Astrocyte (in vitro differentiated cells and primary cell): ENCODE measurements at regions not wholly inside any gene's neighbourhood (a gene's known extent, or its start where the extent isn't known, plus 50 kb on each side); places are given as distances from the start of the nearest gene placed in this dataset.

ENCODE experiments used
- DNase-seq: peaks from one replicate; pipeline ENCODE4 v3.0.0-alpha.2; 2010; ENCODE audit warnings: low read depth
- FAIRE-seq: peaks from 2 replicates; lab custom pipeline; 2011; peaks lifted over from hg19 to GRCh38; lab: Jason Lieb, UNC
- H2AFZ ChIP-seq: 2 replicates; pipeline ENCODE4 v1.6.0; 2012; ENCODE audit warnings: low read depth, low read length, inconsistent platforms
- H3K27ac ChIP-seq: 2 replicates; pipeline ENCODE4 v1.5.1; 2011; ENCODE audit warnings: low read depth, low read length, inconsistent platforms
- H3K27me3 ChIP-seq: 2 replicates; pipeline ENCODE4 v1.6.0; 2011; ENCODE audit warnings: low read length, inconsistent platforms; ENCODE audit not compliant: insufficient read depth
- H3K36me3 ChIP-seq: 2 replicates; pipeline ENCODE4 v1.5.1; 2011; ENCODE audit warnings: low read length, inconsistent platforms; ENCODE audit not compliant: insufficient read depth
- H3K4me1 ChIP-seq: 2 replicates; pipeline ENCODE4 v1.5.1; 2011; ENCODE audit warnings: low read length, inconsistent platforms; ENCODE audit not compliant: insufficient read depth
- H3K4me2 ChIP-seq: 2 replicates; pipeline ENCODE4 v1.6.0; 2012; ENCODE audit warnings: low read length, inconsistent platforms
- H3K4me3 ChIP-seq: 2 replicates; pipeline ENCODE4 v1.5.1; 2011; ENCODE audit warnings: low read depth, mild to moderate bottlenecking, low read length, inconsistent platforms; ENCODE audit not compliant: insufficient read depth
- H3K79me2 ChIP-seq: 2 replicates; pipeline ENCODE4 v1.6.0; 2012; ENCODE audit warnings: mild to moderate bottlenecking, low read length, inconsistent platforms; ENCODE audit not compliant: insufficient read depth
- H3K9ac ChIP-seq: 2 replicates; pipeline ENCODE4 v1.6.0; 2012; ENCODE audit warnings: mild to moderate bottlenecking, low read length, inconsistent platforms
- H3K9me3 ChIP-seq: 2 replicates; pipeline ENCODE4 v1.5.1; 2012; ENCODE audit warnings: low read depth, mild to moderate bottlenecking, low read length, inconsistent platforms; ENCODE audit not compliant: insufficient read depth
- H4K20me1 ChIP-seq: 2 replicates; pipeline ENCODE4 v1.6.0; 2012; ENCODE audit warnings: low read length, inconsistent platforms; ENCODE audit not compliant: insufficient read depth
- H3K27ac Mint-ChIP-seq: one replicate; pipeline ENCODE4 v1.8.0; 2021; ENCODE audit warnings: mild to moderate bottlenecking, mixed read lengths; ENCODE audit not compliant: unreplicated experiment
- H3K27me3 Mint-ChIP-seq: one replicate; pipeline ENCODE4 v1.8.0; 2021; ENCODE audit warnings: low read depth, mixed read lengths; ENCODE audit not compliant: unreplicated experiment
- H3K36me3 Mint-ChIP-seq: one replicate; pipeline ENCODE4 v1.8.0; 2021; ENCODE audit warnings: low read depth, mixed read lengths; ENCODE audit not compliant: unreplicated experiment
- H3K4me1 Mint-ChIP-seq: one replicate; pipeline ENCODE4 v1.8.0; 2021; ENCODE audit warnings: low read depth, mixed read lengths; ENCODE audit not compliant: unreplicated experiment
- H3K4me3 Mint-ChIP-seq: one replicate; pipeline ENCODE4 v1.8.0; 2021; ENCODE audit warnings: mild to moderate bottlenecking, moderate library complexity, mixed read lengths; ENCODE audit not compliant: unreplicated experiment
- H3K9me3 Mint-ChIP-seq: one replicate; pipeline ENCODE4 v1.8.0; 2021; ENCODE audit warnings: mild to moderate bottlenecking, mixed read lengths; ENCODE audit not compliant: unreplicated experiment
- CTCF ChIP-seq: IDR thresholded peaks from 2 replicates; pipeline ENCODE4 v1.5.1; 2011; ENCODE audit warnings: low read depth, mild to moderate bottlenecking, inconsistent platforms, low read length, moderate library complexity; ENCODE audit not compliant: insufficient read depth
- EZH2 ChIP-seq: IDR thresholded peaks from 2 replicates; pipeline ENCODE4 v1.6.1; 2012; ENCODE audit warnings: mild to moderate bottlenecking, low read length, inconsistent platforms; ENCODE audit not compliant: insufficient read depth

GRCh38 chr18:78208461-78208860 is 771.2 kb upstream of the SALL3 start:
- no peak for FAIRE-seq
- Histone ChIP-seq H3K79me2 (no peaks in the 10 kb centered on the region), H3K27ac (no peak overlapping the region), H3K9me3 (peaks cover 6% of the 10 kb centered on the region), H3K4me1 (no peaks in the 10 kb centered on the region), H3K4me3 (no peak overlapping the region), H4K20me1 (no peaks in the 10 kb centered on the region), H3K27me3 (no peaks in the 10 kb centered on the region), H3K36me3 (no peaks in the 10 kb centered on the region), H2AFZ (no peak overlapping the region), H3K4me2 (no peak overlapping the region), H3K9ac (no peak overlapping the region)
- Mint-ChIP-seq H3K4me3 (no peak overlapping the region), H3K9me3 (peaks cover 8% of the 10 kb centered on the region), H3K36me3 (no peaks in the 10 kb centered on the region), H3K27ac (no peak overlapping the region), H3K4me1 (no peaks in the 10 kb centered on the region), H3K27me3 (no peaks in the 10 kb centered on the region)
- no peak for TF ChIP-seq CTCF
- no peak for TF ChIP-seq EZH2
- no peak for DNase-seq

GRCh38 chr18:78213361-78213994 is 766.1 kb upstream of the SALL3 start:
- peaks cover 8% of the 10 kb centered on the region for H3K9me3 ChIP-seq
- no peaks in the 10 kb centered on the region for H3K27me3 Mint-ChIP-seq
- no peak overlapping the region for H3K4me3 ChIP-seq
- no peak overlapping the region for H3K27ac Mint-ChIP-seq
- H3K4me1 Mint-ChIP-seq = no peaks in the 10 kb centered on the region
- peaks cover 11% of the 10 kb centered on the region for H3K9me3 Mint-ChIP-seq
- H3K4me1 ChIP-seq = no peaks in the 10 kb centered on the region
- no peak overlapping the region for H3K27ac ChIP-seq
- no peaks in the 10 kb centered on the region for H3K79me2 ChIP-seq
- no peak for TF ChIP-seq CTCF
- TF ChIP-seq EZH2 = no peak
- no peak overlapping the region for H3K4me3 Mint-ChIP-seq
- DNase-seq (no peak), FAIRE-seq (no peak)
- no peaks in the 10 kb centered on the region for H3K36me3 Mint-ChIP-seq
- no peak overlapping the region for H3K4me2 ChIP-seq
- H3K9ac ChIP-seq = no peak overlapping the region
- H2AFZ ChIP-seq = no peak overlapping the region
- no peaks in the 10 kb centered on the region for H3K36me3 ChIP-seq
- no peaks in the 10 kb centered on the region for H3K27me3 ChIP-seq
- H4K20me1 ChIP-seq = no peaks in the 10 kb centered on the region

GRCh38 chr18:78221496-78221895 is 758.1 kb upstream of the SALL3 start:
- no peak overlapping the region for H3K27ac ChIP-seq
- no peaks in the 10 kb centered on the region for H3K36me3 Mint-ChIP-seq
- H3K36me3 ChIP-seq = no peaks in the 10 kb centered on the region
- no peak for TF ChIP-seq CTCF
- TF ChIP-seq EZH2 = no peak
- no peaks in the 10 kb centered on the region for H3K79me2 ChIP-seq
- H4K20me1 ChIP-seq = no peaks in the 10 kb centered on the region
- no peaks in the 10 kb centered on the region for H3K27me3 Mint-ChIP-seq
- peaks cover 6% of the 10 kb centered on the region for H3K9me3 ChIP-seq
- no peak for DNase-seq
- no peak overlapping the region for H3K4me2 ChIP-seq
- no peak for FAIRE-seq
- H3K9me3 Mint-ChIP-seq = peaks cover 6% of the 10 kb centered on the region
- H2AFZ ChIP-seq = no peak overlapping the region
- H3K4me1 Mint-ChIP-seq = no peaks in the 10 kb centered on the region
- no peaks in the 10 kb centered on the region for H3K27me3 ChIP-seq
- no peak overlapping the region for H3K4me3 ChIP-seq
- H3K9ac ChIP-seq = no peak overlapping the region
- no peak overlapping the region for H3K4me3 Mint-ChIP-seq
- no peak overlapping the region for H3K27ac Mint-ChIP-seq
- H3K4me1 ChIP-seq = no peaks in the 10 kb centered on the region
